GM12801 (cell line): ENCODE measurements at regions not wholly inside any gene's neighbourhood (a gene's known extent, or its start where the extent isn't known, plus 50 kb on each side); places are given as distances from the start of the nearest gene placed in this dataset.

Experiments used
- CTCF ChIP-seq: IDR thresholded peaks from one replicate; pipeline ENCODE4 v1.5.1; 2011; ENCODE audit warnings: control low read depth; ENCODE audit not compliant: insufficient read length; ENCODE audit errors: extremely low read depth

- no peak for TF ChIP-seq CTCF
These were observed 450.5 kb downstream of the KLF12 start for GRCh38 chr13:73683746-73684145.

- no peak for TF ChIP-seq CTCF
These were observed 452.4 kb downstream of the KLF12 start for GRCh38 chr13:73681779-73682178.

GRCh38 chr13:73681015-73681414 lies 453.2 kb downstream of the KLF12 start:
- TF ChIP-seq CTCF: no peak

- no peak for TF ChIP-seq CTCF
These were observed 457.1 kb downstream of the KLF12 start for GRCh38 chr13:73677048-73677601.

- no peak for TF ChIP-seq CTCF
These were observed 457.6 kb downstream of the KLF12 start for GRCh38 chr13:73676550-73677047.

GRCh38 chr13:73675821-73676220 lies 458.4 kb downstream of the KLF12 start:
- TF ChIP-seq CTCF: no peak

GRCh38 chr13:73674570-73674969 lies 459.6 kb downstream of the KLF12 start:
- no peak for TF ChIP-seq CTCF
